Left cardiac atrium (tissue), 4 donors: ENCODE measurements at regions not wholly inside any gene's neighbourhood (a gene's known extent, or its start where the extent isn't known, plus 50 kb on each side); places are given as distances from the start of the nearest gene placed in this dataset.
"Not testable (repeated sequence)": the region's sequence is repeated elsewhere in the genome, so short reads cannot be mapped to it uniquely, and the experiment has no call there.

Experiments used
- ATAC-seq, 2 donors: fragments of 200-7000 bp; cut with Tn5 transposase; one replicate each; pipeline ENCODE4 v1.9.1; 2020; ENCODE audit warnings: mild to moderate bottlenecking in 2 of 2, moderate library complexity in 2 of 2
- DNase-seq: peaks from one replicate; pipeline ENCODE4 v3.0.0-alpha.2; 2020
- intact Hi-C, 2 donors: fragments of 100-400 bp; cut with DNase I; formaldehyde crosslinking; loops; one replicate each; pipeline versions ENCODE4 v1.14.1 to v1.15.1; 2022 to 2023
- donor health status: DM: no; HTN: yes; CAD: no.
- donor health status: DM: no; HTN: yes; CAD: no; lungs with severe emphysema.
- donor health status: DM: yes; HTN: yes; CAD: no.
- donor health status: Dilated cardiomyopathy.

DNA sequence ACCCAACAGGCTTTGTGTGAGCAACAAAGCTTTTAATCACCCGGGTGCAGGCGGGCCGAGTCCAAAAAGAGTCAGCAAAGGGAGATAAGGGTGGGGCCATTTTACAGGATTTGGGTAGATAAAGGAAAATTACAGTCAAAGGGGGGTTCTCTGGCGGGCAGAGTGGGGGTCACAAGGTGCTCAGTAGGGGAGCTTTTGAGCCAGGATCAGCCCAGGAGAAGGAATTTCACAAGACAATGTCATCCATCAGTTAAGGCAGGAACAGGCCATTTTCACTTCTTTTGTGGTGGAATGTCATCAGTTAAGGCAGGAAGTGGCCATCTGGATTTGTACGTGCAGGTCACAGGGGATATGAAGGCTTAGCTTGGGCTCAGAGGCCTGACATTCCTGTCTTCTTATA lies 736.1 kb downstream of the SI start:
- intact Hi-C loops, DNase-seq, ATAC-seq: not testable (repeated sequence)

DNA sequence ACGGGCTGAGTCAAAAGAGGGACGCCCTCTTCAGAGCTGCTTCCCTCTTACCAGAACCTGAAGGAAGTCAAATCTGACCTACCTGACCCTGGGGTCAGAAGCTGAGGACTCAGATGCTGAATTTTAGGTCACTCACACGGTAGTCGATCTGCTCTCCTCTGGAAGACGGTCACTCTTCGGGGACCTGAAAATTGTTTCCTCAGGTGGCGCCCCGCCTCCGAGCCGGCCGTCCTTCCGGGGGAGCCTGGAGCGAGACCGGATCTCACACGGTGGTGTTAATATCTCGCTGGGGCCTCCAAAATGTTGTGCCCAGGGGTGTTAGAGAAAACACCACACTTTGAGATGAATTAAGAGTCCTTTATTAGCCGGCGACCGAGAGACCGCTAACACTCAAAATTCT lies 737.2 kb downstream of the SI start:
- no peak for DNase-seq
- no peak for ATAC-seq
- intact Hi-C loops, result no loop called here

GRCh38 chr3:164340273-164340672 lies 738.0 kb downstream of the SI start:
- ATAC-seq (no peak), DNase-seq (no peak)
- intact Hi-C loops, result no loop called here

DNA sequence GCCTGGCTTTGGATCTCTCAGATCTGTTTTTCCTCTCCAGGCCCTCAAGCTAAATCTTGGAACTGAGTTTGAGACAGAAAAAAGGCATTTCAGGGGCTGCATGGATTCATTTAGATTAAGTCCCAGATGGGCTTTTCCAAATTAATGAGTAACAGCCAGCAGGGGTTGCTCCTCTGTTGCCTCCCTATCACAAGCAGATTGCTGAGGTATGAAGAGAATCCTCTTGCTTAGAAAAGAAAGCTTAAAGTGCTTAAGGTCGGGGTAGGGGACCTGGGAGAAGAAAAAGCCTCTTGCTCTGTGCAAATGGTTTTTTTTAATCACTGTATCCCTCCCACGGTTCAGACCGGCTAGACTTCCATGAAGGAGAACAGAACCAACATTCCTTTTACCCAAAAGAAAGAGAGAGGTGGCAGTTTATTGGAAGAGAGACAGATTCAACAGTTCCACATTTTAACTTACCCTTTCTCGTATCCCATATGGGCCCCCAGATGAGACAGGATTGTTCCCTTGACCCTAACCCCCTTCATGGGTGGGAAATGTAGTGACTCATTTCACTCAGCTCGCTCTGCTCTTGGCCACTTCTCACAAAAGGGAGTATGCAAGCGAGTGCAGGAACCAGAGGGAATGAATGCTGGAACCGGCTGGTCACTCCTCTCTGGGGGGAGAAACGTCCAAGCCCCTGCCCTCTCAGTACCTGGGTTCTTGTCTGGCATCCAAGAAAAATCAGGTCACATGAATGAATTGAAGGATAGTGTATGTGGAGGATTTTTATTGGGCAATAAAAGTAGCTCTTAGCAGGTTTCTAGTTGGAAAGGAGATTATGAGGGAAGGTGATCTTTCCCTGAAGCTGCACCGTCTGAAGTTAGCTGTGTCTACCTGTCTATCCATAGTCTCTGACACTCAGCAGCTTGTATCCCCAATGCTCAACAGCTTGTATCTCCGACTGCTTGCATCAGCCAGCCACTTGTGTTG lies 745.2 kb downstream of the SI start:
- ATAC-seq, result peak in 1 of 2 donors; percentile 31
- intact Hi-C loops, result no loop called here
- DNase-seq, result no peak

- intact Hi-C loops, result no loop called here
- no peak for DNase-seq
- no peak for ATAC-seq
These were observed 751.6 kb downstream of the SI start for GRCh38 chr3:164326714-164327113.

GRCh38 chr3:164320962-164321361 lies 757.3 kb downstream of the SI start:
- ATAC-seq (no peak), DNase-seq (no peak)
- intact Hi-C loops, result no loop called here

GRCh38 chr3:164306042-164306441 lies 772.3 kb downstream of the SI start:
- DNase-seq, result no peak
- intact Hi-C loops, result no loop called here
- no peak for ATAC-seq

DNA sequence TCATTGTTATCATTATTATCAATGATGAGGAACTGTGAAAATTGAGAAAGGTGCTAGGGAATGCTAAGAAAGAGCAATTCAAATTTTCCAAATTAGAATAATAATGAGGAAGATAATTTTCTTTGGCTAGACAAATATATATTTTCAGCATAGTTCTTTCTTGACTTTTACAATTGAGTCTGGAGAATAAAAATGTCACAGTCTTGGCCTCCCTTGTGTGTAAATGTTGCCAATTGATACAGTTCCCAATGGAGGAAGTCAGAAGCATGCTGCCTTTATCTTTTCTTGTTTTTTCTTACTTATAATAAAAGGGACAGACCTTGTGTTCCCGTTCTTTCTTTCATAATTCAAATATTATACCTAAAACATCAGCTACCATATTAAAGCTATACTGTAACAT lies 774.4 kb downstream of the SI start:
- intact Hi-C loops, result no loop called here
- no peak for DNase-seq
- no peak for ATAC-seq

GRCh38 chr3:164302622-164303021 lies 775.7 kb downstream of the SI start:
- no peak for DNase-seq
- intact Hi-C loops, result no loop called here
- no peak for ATAC-seq

DNA sequence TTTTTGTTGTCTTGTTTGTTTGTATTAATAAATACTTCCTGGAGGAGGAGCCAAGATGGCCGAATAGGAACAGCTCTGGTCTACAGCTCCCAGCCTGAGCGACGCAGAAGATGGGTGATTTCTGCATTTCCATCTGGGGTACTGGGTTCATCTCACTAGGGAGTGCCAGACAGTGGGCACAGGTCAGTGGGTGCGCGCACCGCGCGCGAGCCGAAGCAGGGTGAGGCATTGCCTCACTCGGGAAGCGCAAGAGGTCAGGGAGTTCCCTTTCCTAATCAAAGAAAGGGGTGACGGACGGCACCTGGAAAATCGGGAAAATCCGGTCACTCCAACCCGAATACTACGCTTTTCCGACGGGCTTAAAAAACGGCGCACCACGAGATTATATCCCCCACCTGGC lies 786.8 kb downstream of the SI start:
- not testable (repeated sequence) for DNase-seq, ATAC-seq

GRCh38 chr3:164278550-164278949 lies 799.7 kb downstream of the SI start:
- ATAC-seq, result no peak
- intact Hi-C loops, result no loop called here
- DNase-seq, result no peak

More for the DNA sequence above, 786.8 kb downstream of the SI start:
- intact Hi-C loops, result not testable (repeated sequence)

DNA sequence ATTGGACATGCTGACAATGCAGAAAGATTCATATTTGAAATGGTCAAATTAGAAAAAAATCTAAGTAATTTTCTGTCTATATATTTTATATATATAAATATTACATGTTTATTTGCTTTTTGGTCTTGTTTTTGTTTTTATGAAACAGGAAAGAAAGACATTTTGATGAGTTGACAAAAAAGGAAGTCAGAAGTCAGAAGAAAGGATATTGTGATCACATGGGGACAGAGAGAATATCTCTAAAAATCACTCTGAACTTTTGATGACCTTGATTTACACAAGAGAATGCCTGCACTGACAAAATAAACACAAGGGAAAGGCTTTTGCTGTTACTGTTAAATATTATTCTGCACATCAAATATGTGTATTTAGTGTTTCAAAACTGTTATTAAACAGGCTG lies 811.2 kb downstream of the SI start:
- no peak for ATAC-seq

GRCh38 chr3:164250923-164251322 lies 827.4 kb downstream of the SI start:
- no peak for DNase-seq
- ATAC-seq, result no peak
- intact Hi-C loops, result no loop called here

More for the DNA sequence above, 811.2 kb downstream of the SI start:
- intact Hi-C loops, result no loop called here
- DNase-seq, result no peak

- no peak for DNase-seq
- no peak for ATAC-seq
- intact Hi-C loops, result no loop called here
These were observed 841.4 kb downstream of the SI start for GRCh38 chr3:164236851-164237250.

DNA sequence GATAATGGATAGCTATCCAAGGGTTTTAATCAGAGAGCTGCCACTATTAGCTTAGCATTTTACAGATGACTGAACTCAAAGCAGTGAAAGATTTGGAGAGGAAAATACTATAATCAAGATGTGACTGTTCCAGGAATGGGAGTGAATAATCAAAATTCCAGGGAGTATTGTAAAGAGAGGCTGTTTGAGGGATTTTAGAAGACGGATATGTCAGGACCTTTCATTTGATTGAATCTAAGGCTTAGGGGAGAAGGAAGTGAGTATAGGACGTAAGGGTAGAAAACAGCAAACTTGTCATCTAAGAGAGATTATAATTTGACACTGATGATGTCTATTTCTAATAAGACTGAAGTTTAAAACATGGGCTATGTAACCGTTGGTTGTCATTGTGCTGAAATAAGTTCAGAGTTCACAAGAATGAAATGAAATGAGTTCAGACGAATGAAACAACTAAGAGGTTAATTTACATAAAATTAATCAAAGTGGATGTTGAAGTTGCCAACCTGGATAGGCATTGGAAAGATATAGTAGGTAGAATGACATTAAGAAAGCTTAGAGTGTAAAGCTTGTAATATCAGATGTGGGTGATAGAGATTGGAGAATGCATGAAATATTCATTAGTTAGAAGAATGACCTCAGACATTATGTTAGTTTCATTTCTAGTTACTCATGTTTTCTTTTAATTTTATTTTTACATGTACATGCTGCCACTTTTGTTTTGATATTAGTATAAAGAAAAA lies 842.8 kb downstream of the SI start:
- DNase-seq, result no peak
- intact Hi-C loops, result no loop called here
- no peak for ATAC-seq

- DNase-seq (no peak), ATAC-seq (no peak)
- intact Hi-C loops, result no loop called here
These were observed 844.3 kb downstream of the SI start for GRCh38 chr3:164233951-164234350.

DNA sequence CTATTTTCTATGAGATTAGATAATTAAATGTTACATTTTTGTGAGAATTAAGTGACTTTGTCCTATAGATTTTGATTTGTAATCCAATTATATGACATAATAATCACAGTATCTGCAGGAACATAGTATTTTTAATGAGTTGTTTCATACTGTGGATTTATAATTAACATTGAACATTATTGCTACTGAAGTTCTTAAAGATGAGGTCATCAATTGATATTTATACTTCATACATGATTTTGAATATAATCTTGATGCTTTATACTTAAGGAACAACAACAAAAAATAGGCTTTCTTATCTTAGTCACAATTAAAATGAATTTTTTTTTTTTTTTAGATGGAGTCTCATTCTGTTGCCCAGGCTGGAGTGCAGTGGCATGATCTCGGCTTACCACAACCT lies 846.6 kb downstream of the SI start:
- intact Hi-C loops, result no loop called here
- DNase-seq (no peak), ATAC-seq (no peak)

DNA sequence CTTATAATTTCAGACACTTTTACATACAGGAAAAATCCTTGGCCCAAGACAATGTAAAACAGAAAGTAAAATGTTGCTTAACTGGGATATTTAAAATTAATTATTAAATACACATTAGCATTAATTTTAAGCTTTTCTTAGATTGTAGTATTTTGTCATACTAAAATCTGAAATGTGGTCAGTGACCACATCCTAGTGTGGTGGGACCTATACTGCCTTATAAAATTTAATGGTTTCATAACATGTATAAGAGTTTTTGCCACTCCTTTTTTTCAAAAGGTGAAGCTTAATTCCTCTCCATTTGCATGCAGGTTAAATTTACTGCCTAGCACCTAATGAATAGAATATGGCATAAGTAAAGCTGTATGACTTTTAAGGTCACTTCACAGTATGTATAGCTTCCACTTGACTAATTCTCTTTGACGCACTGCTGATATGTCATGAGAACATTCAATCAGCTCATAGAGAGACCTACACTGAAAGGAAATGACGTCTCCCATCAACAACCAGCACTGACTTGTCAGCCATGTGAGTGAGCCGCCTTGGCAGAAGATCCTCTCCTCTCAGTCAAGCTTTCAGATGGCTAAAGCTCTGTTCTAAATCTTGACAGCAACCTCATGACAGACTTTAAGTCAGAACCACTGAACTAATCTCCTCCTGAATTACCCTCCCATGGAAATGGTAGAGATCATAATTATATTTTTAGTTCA lies 847.8 kb downstream of the SI start:
- intact Hi-C loops, result no loop called here
- DNase-seq, result no peak
- no peak for ATAC-seq

- no peak for DNase-seq
- no peak for ATAC-seq
- intact Hi-C loops, result no loop called here
These were observed 854.2 kb downstream of the SI start for GRCh38 chr3:164224126-164224525.

GRCh38 chr3:164222197-164222596 lies 856.1 kb downstream of the SI start:
- DNase-seq (no peak), ATAC-seq (no peak)
- intact Hi-C loops, result no loop called here
